GM18861 (cell line): ENCODE measurements at regions not wholly inside any gene's neighbourhood (a gene's known extent, or its start where the extent isn't known, plus 50 kb on each side); places are given as distances from the start of the nearest gene placed in this dataset.

Experiments used
- ATAC-seq: cut with Tn5 transposase; IDR thresholded peaks from one replicate; pipeline ENCODE4 v1.9.1; 2021; ENCODE audit not compliant: unreplicated experiment

- no peak for ATAC-seq
Observed at GRCh38 chr16:9500872-9501271, 409.4 kb downstream of the HAPSTR1 start.

GRCh38 chr16:9503251-9503984, 412.0 kb downstream of the HAPSTR1 start:
- no peak for ATAC-seq

- ATAC-seq: no peak
Observed at GRCh38 chr16:9508328-9508936, 417.0 kb downstream of the HAPSTR1 start.

- no peak for ATAC-seq
Observed at GRCh38 chr16:9509663-9510062, 418.2 kb downstream of the HAPSTR1 start.

- no peak for ATAC-seq
Observed at GRCh38 chr16:9511389-9511788, 419.9 kb downstream of the HAPSTR1 start.

GRCh38 chr16:9516444-9516843, 425.0 kb downstream of the HAPSTR1 start:
- ATAC-seq: no peak

GRCh38 chr16:9518051-9518450, 426.6 kb downstream of the HAPSTR1 start:
- no peak for ATAC-seq

GRCh38 chr16:9518581-9518980, 427.1 kb downstream of the HAPSTR1 start:
- no peak for ATAC-seq

GRCh38 chr16:9521749-9522370, 430.4 kb downstream of the HAPSTR1 start:
- no peak for ATAC-seq

- no peak for ATAC-seq
Observed at GRCh38 chr16:9522614-9523013, 431.2 kb downstream of the HAPSTR1 start.

- no peak for ATAC-seq
Observed at GRCh38 chr16:9523994-9524393, 432.6 kb downstream of the HAPSTR1 start.

GRCh38 chr16:9525037-9525436, 433.6 kb downstream of the HAPSTR1 start:
- ATAC-seq: no peak

- no peak for ATAC-seq
Observed at GRCh38 chr16:9526791-9527190, 435.3 kb downstream of the HAPSTR1 start.

- no peak for ATAC-seq
Observed at GRCh38 chr16:9527976-9528375, 436.5 kb downstream of the HAPSTR1 start.

GRCh38 chr16:9528511-9529079, 437.2 kb downstream of the HAPSTR1 start:
- no peak for ATAC-seq

GRCh38 chr16:9533042-9533441, 441.6 kb downstream of the HAPSTR1 start:
- ATAC-seq: no peak

GRCh38 chr16:9534759-9535158, 443.3 kb downstream of the HAPSTR1 start:
- ATAC-seq: no peak

- no peak for ATAC-seq
Observed at GRCh38 chr16:9536905-9537304, 445.5 kb downstream of the HAPSTR1 start.

GRCh38 chr16:9539346-9539745, 447.9 kb downstream of the HAPSTR1 start:
- ATAC-seq: no peak

- no peak for ATAC-seq
Observed at GRCh38 chr16:9541723-9542122, 450.3 kb downstream of the HAPSTR1 start.

- no peak for ATAC-seq
Observed at GRCh38 chr16:9542165-9542755, 450.8 kb downstream of the HAPSTR1 start.
